ENCODE measurements at regions not wholly inside any gene's neighbourhood (a gene's known extent, or its start where the extent isn't known, plus 50 kb on each side); places are given as distances from the start of the nearest gene placed in this dataset.

DNA sequence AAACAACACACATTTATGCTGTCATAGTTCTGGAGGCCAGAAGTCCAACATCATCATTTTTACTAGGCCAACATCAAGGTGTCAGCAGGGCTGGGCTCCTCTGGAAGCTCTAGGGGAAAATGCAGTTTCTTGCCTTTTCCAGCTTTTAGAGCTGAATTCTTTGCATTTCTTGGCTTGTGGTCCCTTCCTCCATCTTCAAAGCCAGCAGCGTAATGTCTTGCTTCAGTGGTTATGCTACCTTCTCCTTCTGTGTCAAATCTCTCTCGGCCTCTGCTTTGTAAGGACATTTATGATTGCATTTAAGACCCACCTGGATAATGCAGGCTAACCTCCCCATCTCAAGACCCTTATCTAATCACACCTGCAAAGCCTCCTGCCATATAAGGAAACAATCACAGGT, 66.5 kb upstream of the ANKRD1 start:
- TF ChIP-seq POLR2AphosphoS5 (IDR thresholded peaks at IDR 0.05; ENCODE audit: low read depth, low read length) (no peak), TAF1 (IDR thresholded peaks at IDR 0.05; ENCODE audit: borderline replicate concordance, insufficient read depth, low read length) (no peak), SIN3A (IDR thresholded peaks at IDR 0.05; ENCODE audit: borderline replicate concordance, insufficient read depth, low read length) (no peak)
- TF ChIP-seq, protein P1, sequence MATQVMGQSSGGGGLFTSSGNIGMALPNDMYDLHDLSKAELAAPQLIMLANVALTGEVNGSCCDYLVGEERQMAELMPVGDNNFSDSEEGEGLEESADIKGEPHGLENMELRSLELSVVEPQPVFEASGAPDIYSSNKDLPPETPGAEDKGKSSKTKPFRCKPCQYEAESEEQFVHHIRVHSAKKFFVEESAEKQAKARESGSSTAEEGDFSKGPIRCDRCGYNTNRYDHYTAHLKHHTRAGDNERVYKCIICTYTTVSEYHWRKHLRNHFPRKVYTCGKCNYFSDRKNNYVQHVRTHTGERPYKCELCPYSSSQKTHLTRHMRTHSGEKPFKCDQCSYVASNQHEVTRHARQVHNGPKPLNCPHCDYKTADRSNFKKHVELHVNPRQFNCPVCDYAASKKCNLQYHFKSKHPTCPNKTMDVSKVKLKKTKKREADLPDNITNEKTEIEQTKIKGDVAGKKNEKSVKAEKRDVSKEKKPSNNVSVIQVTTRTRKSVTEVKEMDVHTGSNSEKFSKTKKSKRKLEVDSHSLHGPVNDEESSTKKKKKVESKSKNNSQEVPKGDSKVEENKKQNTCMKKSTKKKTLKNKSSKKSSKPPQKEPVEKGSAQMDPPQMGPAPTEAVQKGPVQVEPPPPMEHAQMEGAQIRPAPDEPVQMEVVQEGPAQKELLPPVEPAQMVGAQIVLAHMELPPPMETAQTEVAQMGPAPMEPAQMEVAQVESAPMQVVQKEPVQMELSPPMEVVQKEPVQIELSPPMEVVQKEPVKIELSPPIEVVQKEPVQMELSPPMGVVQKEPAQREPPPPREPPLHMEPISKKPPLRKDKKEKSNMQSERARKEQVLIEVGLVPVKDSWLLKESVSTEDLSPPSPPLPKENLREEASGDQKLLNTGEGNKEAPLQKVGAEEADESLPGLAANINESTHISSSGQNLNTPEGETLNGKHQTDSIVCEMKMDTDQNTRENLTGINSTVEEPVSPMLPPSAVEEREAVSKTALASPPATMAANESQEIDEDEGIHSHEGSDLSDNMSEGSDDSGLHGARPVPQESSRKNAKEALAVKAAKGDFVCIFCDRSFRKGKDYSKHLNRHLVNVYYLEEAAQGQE (IDR thresholded peaks at IDR 0.05; ENCODE audit: insufficient read depth in 1 of 2, low read depth in 2 of 2, low read length in 2 of 2): no peak
